PFSK-1 (cell line): ENCODE measurements at regions not wholly inside any gene's neighbourhood (a gene's known extent, or its start where the extent isn't known, plus 50 kb on each side); places are given as distances from the start of the nearest gene placed in this dataset.

ENCODE experiments used
- POLR2AphosphoS5 ChIP-seq: IDR thresholded peaks from 2 replicates; pipeline ENCODE4 v1.6.1; 2012; ENCODE audit warnings: low read depth, mild to moderate bottlenecking, control low read depth, low read length, moderate library complexity
- TAF1 ChIP-seq: IDR thresholded peaks from 2 replicates; pipeline ENCODE4 v1.6.1; 2012; ENCODE audit warnings: low read length, control low read depth, borderline replicate concordance; ENCODE audit not compliant: insufficient read depth

GRCh38 chr17:53736516-53737240 lies 86.0 kb upstream of the KIF2B start:
- no peak for TF ChIP-seq TAF1
- TF ChIP-seq POLR2AphosphoS5, result no peak
